NK-92 treated with Interleukin-12 subunit alpha and Interleukin-12 subunit beta, amount 100 ng/mL, for 24 hours (cell line): ENCODE measurements at regions not wholly inside any gene's neighbourhood (a gene's known extent, or its start where the extent isn't known, plus 50 kb on each side); places are given as distances from the start of the nearest gene placed in this dataset.

Experiments used
- DNase-seq: peaks from one replicate; lab custom pipeline; 2025; lab: John Stamatoyannopoulos, UW

GRCh38 chr11:10925149-10925926 lies 67.5 kb upstream of the ZBED5 start:
- no peak for DNase-seq

GRCh38 chr11:10923882-10924281 lies 66.0 kb upstream of the ZBED5 start:
- DNase-seq, result no peak

DNA sequence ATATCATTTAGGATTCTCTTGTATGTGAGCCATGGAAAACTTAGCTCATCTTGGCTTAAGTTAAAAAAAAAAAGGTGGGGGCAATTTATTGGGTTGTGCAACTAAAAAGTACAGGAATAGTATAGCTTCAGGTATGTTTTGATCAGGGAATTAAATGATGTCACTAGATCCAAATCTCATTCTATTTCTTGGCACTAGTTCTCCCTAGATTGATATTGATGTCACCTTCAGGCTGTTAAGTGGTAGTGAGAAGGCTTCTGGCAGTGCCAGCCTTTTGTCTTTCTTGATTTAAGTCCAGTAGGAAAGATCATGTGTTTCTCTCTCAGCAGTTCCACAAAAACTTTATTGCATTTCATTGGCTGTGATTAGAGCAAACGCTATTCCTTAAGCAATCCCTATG lies 65.0 kb upstream of the ZBED5 start:
- no peak for DNase-seq

- no peak for DNase-seq
These were observed 63.0 kb upstream of the ZBED5 start for GRCh38 chr11:10920875-10921274.

- peak; percentile 30 for DNase-seq
These were observed 62.4 kb upstream of the ZBED5 start for GRCh38 chr11:10920205-10920604.

DNA sequence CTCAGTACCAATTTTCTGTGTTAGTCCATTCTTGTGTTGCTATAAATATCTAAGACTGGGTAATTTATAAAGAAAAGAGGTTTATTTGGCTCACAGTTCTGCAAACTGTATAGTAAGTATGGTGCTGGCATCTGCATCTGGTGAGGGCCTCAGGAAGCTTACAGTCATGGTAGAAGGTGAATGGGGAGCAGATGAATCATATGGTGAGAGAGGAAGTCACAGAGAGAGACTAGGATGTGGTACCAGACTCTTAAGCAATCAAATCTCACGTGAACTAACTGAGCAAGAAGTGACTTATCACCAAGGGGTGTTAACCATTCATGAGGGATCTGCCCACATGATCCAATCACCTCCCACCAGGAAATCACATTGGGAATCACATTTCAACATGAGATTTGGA lies 60.8 kb upstream of the ZBED5 start:
- DNase-seq, result no peak

DNA sequence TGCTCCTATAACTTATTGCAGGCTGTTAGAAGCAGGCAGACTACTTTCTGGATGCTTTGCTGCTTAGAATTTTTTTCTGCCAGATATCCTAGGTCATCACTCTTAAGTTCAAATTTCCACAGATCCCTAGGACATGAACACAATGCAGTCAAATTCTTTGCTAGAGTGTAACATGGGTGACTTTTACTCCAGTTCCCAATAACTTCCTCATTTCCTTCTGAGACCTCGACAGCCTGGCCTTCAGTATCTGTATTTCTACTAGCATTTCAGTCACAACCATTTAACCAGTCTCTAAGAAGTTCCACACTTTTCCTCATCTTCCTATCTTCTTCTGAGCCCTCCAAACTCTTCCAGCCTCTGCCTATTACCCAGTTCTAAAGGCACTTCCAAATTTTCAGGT lies 60.4 kb upstream of the ZBED5 start:
- DNase-seq, result no peak

DNA sequence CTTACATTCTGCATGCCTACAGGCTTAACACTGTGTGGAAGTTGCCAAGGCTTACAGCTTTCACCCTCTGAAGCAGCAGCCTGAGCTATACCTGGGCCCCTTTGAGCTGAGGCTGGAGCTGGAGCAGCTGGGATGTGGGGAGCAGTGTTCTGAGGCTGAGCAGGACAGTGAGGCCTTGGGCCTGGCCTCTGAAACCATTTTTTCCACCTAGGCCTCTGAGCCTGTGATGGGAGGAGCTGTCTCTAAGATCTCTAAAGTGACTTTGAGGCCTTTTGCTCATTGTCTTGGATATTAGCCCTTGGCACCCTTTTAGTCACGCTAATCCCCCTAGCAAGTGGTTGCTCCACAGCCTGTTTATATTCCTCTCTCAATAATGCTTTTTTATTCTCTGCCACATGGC lies 59.9 kb upstream of the ZBED5 start:
- DNase-seq, result no peak

DNA sequence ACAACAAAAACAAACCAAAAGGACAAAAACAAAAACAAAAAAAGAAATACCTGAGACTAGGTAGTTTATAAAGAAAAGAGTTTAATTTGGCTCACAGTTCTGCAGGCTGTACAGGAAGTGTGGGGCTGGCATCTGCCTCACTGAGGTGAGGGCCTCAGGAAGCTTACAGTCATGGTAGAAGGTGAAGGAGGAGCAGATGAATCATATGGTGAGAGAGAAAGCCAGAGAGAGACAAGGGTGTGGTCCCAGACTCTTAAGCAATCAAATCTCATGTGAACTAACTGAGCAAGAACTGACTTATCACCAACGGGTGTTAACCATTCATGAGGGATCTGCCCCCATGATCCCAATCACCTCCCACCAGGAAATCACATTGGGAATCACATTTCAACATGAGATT lies 58.8 kb upstream of the ZBED5 start:
- DNase-seq, result no peak

DNA sequence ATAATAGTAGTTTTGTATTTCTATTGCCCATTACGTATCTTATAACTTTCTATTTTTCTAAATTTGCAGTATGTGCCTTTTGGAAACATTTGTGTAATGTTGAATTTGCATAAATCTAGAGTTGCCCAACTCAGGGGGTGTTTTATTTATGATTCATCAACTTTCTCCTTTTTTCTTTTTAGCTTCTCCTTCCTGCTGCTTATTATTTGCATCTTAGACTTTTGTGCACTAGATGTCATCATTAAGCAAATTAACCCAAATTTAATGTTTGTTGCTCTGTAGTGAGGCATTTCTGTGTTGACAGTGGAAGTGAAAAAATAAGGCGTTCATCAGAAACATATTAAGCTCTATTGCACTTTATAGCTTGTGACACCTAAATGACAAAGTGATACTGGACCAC lies 56.2 kb upstream of the ZBED5 start:
- no peak for DNase-seq

GRCh38 chr11:10913075-10913474 lies 55.2 kb upstream of the ZBED5 start:
- DNase-seq, result no peak

GRCh38 chr11:10911907-10912306 lies 54.1 kb upstream of the ZBED5 start:
- DNase-seq, result no peak

DNA sequence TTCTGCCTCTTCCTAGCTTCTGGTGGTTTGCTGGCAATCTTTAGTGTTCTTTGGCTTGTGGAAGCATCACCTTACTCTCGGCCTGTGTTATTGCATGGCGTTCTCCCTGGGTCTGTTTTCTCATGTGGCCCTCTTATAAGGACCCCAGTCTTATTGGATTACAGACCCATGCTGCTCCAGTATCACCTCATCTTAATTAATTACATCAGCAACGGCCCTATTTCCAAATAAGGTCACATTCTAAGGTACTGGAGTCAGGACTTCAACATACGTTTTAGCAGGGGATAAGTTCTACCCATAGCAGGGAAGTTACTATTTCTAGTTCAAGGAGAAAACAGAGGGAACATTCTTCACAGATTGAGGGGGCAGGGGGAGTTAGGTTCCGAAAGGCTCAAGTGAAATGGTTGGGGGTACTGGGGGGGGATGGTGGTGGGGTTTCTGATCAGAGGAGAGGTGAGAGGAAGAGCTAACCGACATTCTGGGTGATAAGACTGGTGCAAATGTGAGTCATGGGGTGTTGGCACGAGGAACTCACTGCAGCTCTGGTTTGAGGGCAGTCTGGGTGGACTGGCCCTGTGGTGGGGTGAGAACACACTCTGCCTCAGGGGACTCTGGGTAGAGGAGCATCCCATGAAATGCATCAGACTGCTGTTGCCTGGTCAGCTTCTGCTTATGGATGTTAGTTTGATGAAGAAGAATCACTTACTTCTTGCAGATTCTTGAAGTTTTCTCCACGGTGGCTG lies 51.5 kb upstream of the ZBED5 start:
- DNase-seq, result peak; percentile 63

DNA sequence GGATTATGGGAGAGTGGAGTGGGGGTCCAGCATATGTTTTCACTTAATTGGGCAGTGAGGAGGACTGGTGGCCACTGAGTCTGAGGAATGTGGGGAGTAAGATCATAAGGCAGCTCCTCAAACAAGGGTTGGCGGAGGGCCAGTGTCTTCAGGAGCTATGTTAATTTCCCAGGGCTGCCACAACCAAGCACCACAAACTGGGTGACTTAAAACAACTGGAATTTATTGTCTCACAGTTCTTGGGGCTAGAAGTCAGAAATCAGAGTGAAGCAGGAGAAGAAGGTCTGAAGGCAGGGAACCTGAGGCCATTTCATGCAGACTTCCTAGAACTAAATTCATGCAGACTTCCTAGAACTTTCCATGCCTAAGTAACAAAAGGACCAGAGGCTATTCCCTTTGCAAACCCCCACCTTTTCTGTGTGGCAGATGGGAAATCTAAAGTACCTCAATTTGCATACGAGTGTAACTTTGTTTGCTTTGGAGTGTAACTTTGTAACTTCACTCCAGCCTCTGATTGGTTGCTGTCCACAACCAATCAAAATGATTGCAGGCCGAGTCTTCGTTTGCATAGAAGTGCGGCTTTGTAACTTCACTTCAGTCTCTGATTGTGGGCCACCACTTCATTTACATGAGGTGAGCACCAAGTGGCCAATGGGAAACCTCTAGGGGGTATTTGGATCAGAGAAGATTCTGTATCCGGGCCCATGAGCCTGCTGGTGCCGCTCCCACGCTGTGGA lies 50.5 kb upstream of the ZBED5 start:
- DNase-seq, result no peak
